Neural progenitor cell (in vitro differentiated cells): ENCODE measurements at regions not wholly inside any gene's neighbourhood (a gene's known extent, or its start where the extent isn't known, plus 50 kb on each side); places are given as distances from the start of the nearest gene placed in this dataset.

Experiments
- EZH2 ChIP-seq: fragments of 200-600 bp; sonication (generic); IDR thresholded peaks from 2 replicates; pipeline ENCODE4 v1.6.1; 2017; ENCODE audit warnings: antibody characterized with exemption, mild to moderate bottlenecking, moderate library complexity
- EZH2phosphoT487 ChIP-seq: fragments of 200-600 bp; sonication (generic); IDR thresholded peaks from 2 replicates; pipeline ENCODE4 v1.6.1; 2017; ENCODE audit warnings: antibody characterized with exemption
- TF ChIP-seq, protein P1 (sequence below): fragments of 200-600 bp; sonication (generic); IDR thresholded peaks from 2 replicates; pipeline ENCODE4 v1.5.1; 2017; ENCODE audit warnings: antibody characterized with exemption, mild to moderate bottlenecking

DNA sequence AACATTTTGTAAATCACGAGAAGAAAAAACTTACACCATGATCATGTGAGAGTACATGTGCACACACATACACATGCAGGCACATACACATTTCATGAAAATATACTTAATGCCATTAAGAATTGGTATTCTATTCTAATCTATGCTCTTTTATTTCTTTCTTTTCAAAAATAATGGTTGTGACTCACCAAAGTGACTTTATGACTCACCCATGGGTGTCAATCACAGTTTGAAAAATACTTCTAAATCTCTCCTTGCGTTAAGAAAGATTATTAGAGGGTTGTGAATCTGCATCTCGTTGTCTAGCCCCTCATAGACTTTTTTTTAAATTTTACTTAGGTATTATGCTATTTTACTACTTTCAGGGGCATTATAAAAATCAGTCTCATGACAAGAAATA, 254.2 kb downstream of the TUSC7 start:
- TF ChIP-seq, protein P1, sequence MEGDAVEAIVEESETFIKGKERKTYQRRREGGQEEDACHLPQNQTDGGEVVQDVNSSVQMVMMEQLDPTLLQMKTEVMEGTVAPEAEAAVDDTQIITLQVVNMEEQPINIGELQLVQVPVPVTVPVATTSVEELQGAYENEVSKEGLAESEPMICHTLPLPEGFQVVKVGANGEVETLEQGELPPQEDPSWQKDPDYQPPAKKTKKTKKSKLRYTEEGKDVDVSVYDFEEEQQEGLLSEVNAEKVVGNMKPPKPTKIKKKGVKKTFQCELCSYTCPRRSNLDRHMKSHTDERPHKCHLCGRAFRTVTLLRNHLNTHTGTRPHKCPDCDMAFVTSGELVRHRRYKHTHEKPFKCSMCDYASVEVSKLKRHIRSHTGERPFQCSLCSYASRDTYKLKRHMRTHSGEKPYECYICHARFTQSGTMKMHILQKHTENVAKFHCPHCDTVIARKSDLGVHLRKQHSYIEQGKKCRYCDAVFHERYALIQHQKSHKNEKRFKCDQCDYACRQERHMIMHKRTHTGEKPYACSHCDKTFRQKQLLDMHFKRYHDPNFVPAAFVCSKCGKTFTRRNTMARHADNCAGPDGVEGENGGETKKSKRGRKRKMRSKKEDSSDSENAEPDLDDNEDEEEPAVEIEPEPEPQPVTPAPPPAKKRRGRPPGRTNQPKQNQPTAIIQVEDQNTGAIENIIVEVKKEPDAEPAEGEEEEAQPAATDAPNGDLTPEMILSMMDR = no peak
- TF ChIP-seq EZH2 = no peak
- TF ChIP-seq EZH2phosphoT487 = no peak
